ENCODE measurements at regions not wholly inside any gene's neighbourhood (a gene's known extent, or its start where the extent isn't known, plus 50 kb on each side); places are given as distances from the start of the nearest gene placed in this dataset.

- Histone ChIP-seq H3K36me3 (ENCODE audit: control insufficient read depth in 1 of 2, insufficient read depth in 2 of 2, low read length in 2 of 2) (no peaks in the 10 kb centered on the region), H3K27ac (ENCODE audit: low read depth, low read length) (no peak overlapping the region), H3K9me3 (ENCODE audit: control insufficient read depth in 1 of 2, low read length in 2 of 2) (no peaks in the 10 kb centered on the region), H3K9ac (ENCODE audit: low read depth in 1 of 2, low read length in 2 of 2) (no peak overlapping the region), H3K4me3 (ENCODE audit: low read depth in 1 of 2, low read length in 2 of 2) (no peak overlapping the region), H3K27me3 (ENCODE audit: control insufficient read depth in 1 of 2, insufficient read depth in 2 of 2, low read length in 2 of 2) (no peaks in the 10 kb centered on the region), H3K4me1 (ENCODE audit: control insufficient read depth in 1 of 2, insufficient read depth in 2 of 2, low read length in 2 of 2) (no peaks in the 10 kb centered on the region)
Observed at GRCh38 chr13:22387899-22388298, 717.0 kb downstream of the FGF9 start.

- Histone ChIP-seq H3K4me1 (ENCODE audit: control insufficient read depth in 1 of 2, insufficient read depth in 2 of 2, low read length in 2 of 2) (no peaks in the 10 kb centered on the region), H3K36me3 (ENCODE audit: control insufficient read depth in 1 of 2, insufficient read depth in 2 of 2, low read length in 2 of 2) (no peaks in the 10 kb centered on the region), H3K27me3 (ENCODE audit: control insufficient read depth in 1 of 2, insufficient read depth in 2 of 2, low read length in 2 of 2) (no peaks in the 10 kb centered on the region), H3K4me3 (ENCODE audit: low read depth in 1 of 2, low read length in 2 of 2) (no peak overlapping the region), H3K9ac (ENCODE audit: low read depth in 1 of 2, low read length in 2 of 2) (no peak overlapping the region), H3K27ac (ENCODE audit: low read depth, low read length) (no peak overlapping the region), H3K9me3 (ENCODE audit: control insufficient read depth in 1 of 2, low read length in 2 of 2) (no peaks in the 10 kb centered on the region)
Observed at GRCh38 chr13:22399801-22400420, 729.0 kb downstream of the FGF9 start.

- no peak overlapping the region for H3K4me3 ChIP-seq (ENCODE audit: low read depth in 1 of 2, low read length in 2 of 2)
- no peak overlapping the region for H3K27ac ChIP-seq (ENCODE audit: low read depth, low read length)
- no peaks in the 10 kb centered on the region for H3K9me3 ChIP-seq (ENCODE audit: control insufficient read depth in 1 of 2, low read length in 2 of 2)
- H3K9ac ChIP-seq (ENCODE audit: low read depth in 1 of 2, low read length in 2 of 2): no peak overlapping the region
- no peaks in the 10 kb centered on the region for H3K36me3 ChIP-seq (ENCODE audit: control insufficient read depth in 1 of 2, insufficient read depth in 2 of 2, low read length in 2 of 2)
- H3K27me3 ChIP-seq (ENCODE audit: control insufficient read depth in 1 of 2, insufficient read depth in 2 of 2, low read length in 2 of 2): no peaks in the 10 kb centered on the region
- H3K4me1 ChIP-seq (ENCODE audit: control insufficient read depth in 1 of 2, insufficient read depth in 2 of 2, low read length in 2 of 2): no peaks in the 10 kb centered on the region
Observed at GRCh38 chr13:22402682-22403081, 731.8 kb downstream of the FGF9 start.

- no peak overlapping the region for H3K27ac ChIP-seq (ENCODE audit: low read depth, low read length)
- no peaks in the 10 kb centered on the region for H3K4me1 ChIP-seq (ENCODE audit: control insufficient read depth in 1 of 2, insufficient read depth in 2 of 2, low read length in 2 of 2)
- H3K9me3 ChIP-seq (ENCODE audit: control insufficient read depth in 1 of 2, low read length in 2 of 2): no peaks in the 10 kb centered on the region
- no peaks in the 10 kb centered on the region for H3K27me3 ChIP-seq (ENCODE audit: control insufficient read depth in 1 of 2, insufficient read depth in 2 of 2, low read length in 2 of 2)
- no peak overlapping the region for H3K9ac ChIP-seq (ENCODE audit: low read depth in 1 of 2, low read length in 2 of 2)
- H3K36me3 ChIP-seq (ENCODE audit: control insufficient read depth in 1 of 2, insufficient read depth in 2 of 2, low read length in 2 of 2): no peaks in the 10 kb centered on the region
- no peak overlapping the region for H3K4me3 ChIP-seq (ENCODE audit: low read depth in 1 of 2, low read length in 2 of 2)
Observed at GRCh38 chr13:22403144-22403543, 732.3 kb downstream of the FGF9 start.

- Histone ChIP-seq H3K9me3 (ENCODE audit: control insufficient read depth in 1 of 2, low read length in 2 of 2) (peaks cover 0 to 2% of the 10 kb centered on the region in 2 donors), H3K27me3 (ENCODE audit: control insufficient read depth in 1 of 2, insufficient read depth in 2 of 2, low read length in 2 of 2) (no peaks in the 10 kb centered on the region), H3K4me3 (ENCODE audit: low read depth in 1 of 2, low read length in 2 of 2) (no peak overlapping the region), H3K9ac (ENCODE audit: low read depth in 1 of 2, low read length in 2 of 2) (no peak overlapping the region), H3K36me3 (ENCODE audit: control insufficient read depth in 1 of 2, insufficient read depth in 2 of 2, low read length in 2 of 2) (no peaks in the 10 kb centered on the region), H3K27ac (ENCODE audit: low read depth, low read length) (no peak overlapping the region), H3K4me1 (ENCODE audit: control insufficient read depth in 1 of 2, insufficient read depth in 2 of 2, low read length in 2 of 2) (no peaks in the 10 kb centered on the region)
Observed at GRCh38 chr13:22405891-22406290, 735.0 kb downstream of the FGF9 start.

GRCh38 chr13:22412452-22412851 is 741.6 kb downstream of the FGF9 start:
- no peak overlapping the region for H3K4me3 ChIP-seq (ENCODE audit: low read depth in 1 of 2, low read length in 2 of 2)

GRCh38 chr13:22422023-22422422 is 751.1 kb downstream of the FGF9 start:
- Histone ChIP-seq H3K4me1 (ENCODE audit: control insufficient read depth in 1 of 2, insufficient read depth in 2 of 2, low read length in 2 of 2) (no peaks in the 10 kb centered on the region), H3K27me3 (ENCODE audit: control insufficient read depth in 1 of 2, insufficient read depth in 2 of 2, low read length in 2 of 2) (no peaks in the 10 kb centered on the region), H3K9me3 (ENCODE audit: control insufficient read depth in 1 of 2, low read length in 2 of 2) (peaks cover 0 to 1% of the 10 kb centered on the region in 2 donors), H3K9ac (ENCODE audit: low read depth in 1 of 2, low read length in 2 of 2) (no peak overlapping the region), H3K36me3 (ENCODE audit: control insufficient read depth in 1 of 2, insufficient read depth in 2 of 2, low read length in 2 of 2) (no peaks in the 10 kb centered on the region), H3K27ac (ENCODE audit: low read depth, low read length) (no peak overlapping the region), H3K4me3 (ENCODE audit: low read depth in 1 of 2, low read length in 2 of 2) (no peak overlapping the region)

More at GRCh38 chr13:22412452-22412851, 741.6 kb downstream of the FGF9 start:
- Histone ChIP-seq H3K4me1 (ENCODE audit: control insufficient read depth in 1 of 2, insufficient read depth in 2 of 2, low read length in 2 of 2) (no peaks in the 10 kb centered on the region), H3K27ac (ENCODE audit: low read depth, low read length) (no peak overlapping the region), H3K36me3 (ENCODE audit: control insufficient read depth in 1 of 2, insufficient read depth in 2 of 2, low read length in 2 of 2) (no peaks in the 10 kb centered on the region), H3K9ac (ENCODE audit: low read depth in 1 of 2, low read length in 2 of 2) (no peak overlapping the region), H3K27me3 (ENCODE audit: control insufficient read depth in 1 of 2, insufficient read depth in 2 of 2, low read length in 2 of 2) (no peaks in the 10 kb centered on the region), H3K9me3 (ENCODE audit: control insufficient read depth in 1 of 2, low read length in 2 of 2) (peaks cover 3 to 21% of the 10 kb centered on the region in 2 donors)

- H3K4me3 ChIP-seq (ENCODE audit: low read depth in 1 of 2, low read length in 2 of 2): no peak overlapping the region
- no peak overlapping the region for H3K9ac ChIP-seq (ENCODE audit: low read depth in 1 of 2, low read length in 2 of 2)
- H3K4me1 ChIP-seq (ENCODE audit: control insufficient read depth in 1 of 2, insufficient read depth in 2 of 2, low read length in 2 of 2): no peaks in the 10 kb centered on the region
- H3K27me3 ChIP-seq (ENCODE audit: control insufficient read depth in 1 of 2, insufficient read depth in 2 of 2, low read length in 2 of 2): no peaks in the 10 kb centered on the region
- peaks cover 0 to 1% of the 10 kb centered on the region in 2 donors for H3K9me3 ChIP-seq (ENCODE audit: control insufficient read depth in 1 of 2, low read length in 2 of 2)
- no peak overlapping the region for H3K27ac ChIP-seq (ENCODE audit: low read depth, low read length)
- no peaks in the 10 kb centered on the region for H3K36me3 ChIP-seq (ENCODE audit: control insufficient read depth in 1 of 2, insufficient read depth in 2 of 2, low read length in 2 of 2)
Observed at GRCh38 chr13:22422712-22423111, 751.8 kb downstream of the FGF9 start.

- H3K9ac ChIP-seq (ENCODE audit: low read depth in 1 of 2, low read length in 2 of 2): no peak overlapping the region
- no peaks in the 10 kb centered on the region for H3K36me3 ChIP-seq (ENCODE audit: control insufficient read depth in 1 of 2, insufficient read depth in 2 of 2, low read length in 2 of 2)
- peaks cover 0 to 1% of the 10 kb centered on the region in 2 donors for H3K9me3 ChIP-seq (ENCODE audit: control insufficient read depth in 1 of 2, low read length in 2 of 2)
- H3K27ac ChIP-seq (ENCODE audit: low read depth, low read length): no peak overlapping the region
- no peaks in the 10 kb centered on the region for H3K4me1 ChIP-seq (ENCODE audit: control insufficient read depth in 1 of 2, insufficient read depth in 2 of 2, low read length in 2 of 2)
- no peak overlapping the region for H3K4me3 ChIP-seq (ENCODE audit: low read depth in 1 of 2, low read length in 2 of 2)
- H3K27me3 ChIP-seq (ENCODE audit: control insufficient read depth in 1 of 2, insufficient read depth in 2 of 2, low read length in 2 of 2): no peaks in the 10 kb centered on the region
Observed at GRCh38 chr13:22423261-22423660, 752.4 kb downstream of the FGF9 start.

GRCh38 chr13:22425087-22425486 is 754.2 kb downstream of the FGF9 start:
- H3K4me1 ChIP-seq (ENCODE audit: control insufficient read depth in 1 of 2, insufficient read depth in 2 of 2, low read length in 2 of 2): no peaks in the 10 kb centered on the region
- H3K4me3 ChIP-seq (ENCODE audit: low read depth in 1 of 2, low read length in 2 of 2): no peak overlapping the region
- no peak overlapping the region for H3K27ac ChIP-seq (ENCODE audit: low read depth, low read length)
- H3K36me3 ChIP-seq (ENCODE audit: control insufficient read depth in 1 of 2, insufficient read depth in 2 of 2, low read length in 2 of 2): no peaks in the 10 kb centered on the region
- H3K27me3 ChIP-seq (ENCODE audit: control insufficient read depth in 1 of 2, insufficient read depth in 2 of 2, low read length in 2 of 2): no peaks in the 10 kb centered on the region
- H3K9me3 ChIP-seq (ENCODE audit: control insufficient read depth in 1 of 2, low read length in 2 of 2): no peaks in the 10 kb centered on the region
- H3K9ac ChIP-seq (ENCODE audit: low read depth in 1 of 2, low read length in 2 of 2): no peak overlapping the region

GRCh38 chr13:22427066-22427465 is 753.7 kb upstream of the SGCG start:
- Histone ChIP-seq H3K27ac (ENCODE audit: low read depth, low read length) (no peak overlapping the region), H3K27me3 (ENCODE audit: control insufficient read depth in 1 of 2, insufficient read depth in 2 of 2, low read length in 2 of 2) (no peaks in the 10 kb centered on the region)

More at GRCh38 chr13:22427066-22427465, 753.7 kb upstream of the SGCG start:
- H3K9ac ChIP-seq (ENCODE audit: low read depth in 1 of 2, low read length in 2 of 2): no peak overlapping the region
- H3K4me1 ChIP-seq (ENCODE audit: control insufficient read depth in 1 of 2, insufficient read depth in 2 of 2, low read length in 2 of 2): no peaks in the 10 kb centered on the region
- no peaks in the 10 kb centered on the region for H3K9me3 ChIP-seq (ENCODE audit: control insufficient read depth in 1 of 2, low read length in 2 of 2)
- no peaks in the 10 kb centered on the region for H3K36me3 ChIP-seq (ENCODE audit: control insufficient read depth in 1 of 2, insufficient read depth in 2 of 2, low read length in 2 of 2)
- no peak overlapping the region for H3K4me3 ChIP-seq (ENCODE audit: low read depth in 1 of 2, low read length in 2 of 2)

All from duodenal mucosa (tissue), 2 donors.